Right lobe of liver (tissue), 4 donors: ENCODE measurements at regions not wholly inside any gene's neighbourhood (a gene's known extent, or its start where the extent isn't known, plus 50 kb on each side); places are given as distances from the start of the nearest gene placed in this dataset.

Experiments
- CTCF ChIP-seq, 4 donors: fragments of 200-600 bp in 3 of 4; fragments of 450-650 bp in 1 of 4; IDR thresholded peaks; one replicate each; pipeline versions ENCODE4 v1.5.1 to v1.8.0; 2016 to 2022; ENCODE audit warnings: antibody characterized with exemption in 4 of 4, mild to moderate bottlenecking in 2 of 4
- POLR2A ChIP-seq: fragments of 450-650 bp; IDR thresholded peaks from one replicate; pipeline ENCODE4 v1.6.1; 2017; ENCODE audit warnings: antibody characterized with exemption, mild to moderate bottlenecking
- donor health status: DM: no; HTN: no; CAD: no.
- donor health status: DM: no; HTN: no; CAD: no.
- donor health status: DM: no; HTN: yes; CAD: no.

- no peak for TF ChIP-seq POLR2A
- no peak for TF ChIP-seq CTCF (IDR thresholded peaks at IDR 0.05)
Measured at GRCh38 chr1:208864366-208864965, 620.3 kb upstream of the PLXNA2 start.
